Muscle layer of duodenum (tissue), 2 donors: ENCODE measurements at regions not wholly inside any gene's neighbourhood (a gene's known extent, or its start where the extent isn't known, plus 50 kb on each side); places are given as distances from the start of the nearest gene placed in this dataset.
"Not testable (repeated sequence)": the region's sequence is repeated elsewhere in the genome, so short reads cannot be mapped to it uniquely, and the experiment has no call there.

ENCODE experiments used
- H3K27ac ChIP-seq: one replicate; pipeline ENCODE4 v1.7.0; 2013; ENCODE audit warnings: mild to moderate bottlenecking, low read length
- H3K27me3 ChIP-seq: one replicate; pipeline ENCODE4 v1.7.0; 2013; ENCODE audit warnings: low read depth, mild to moderate bottlenecking, control low read depth, low read length
- H3K36me3 ChIP-seq, 2 donors: one replicate each; pipeline ENCODE4 v1.7.0; 2013; ENCODE audit warnings: low read length in 2 of 2, control low read depth in 1 of 2, mild to moderate bottlenecking in 1 of 2; ENCODE audit not compliant: insufficient read depth in 2 of 2, control insufficient read depth in 1 of 2
- H3K4me1 ChIP-seq, 2 donors: one replicate each; pipeline ENCODE4 v1.7.0; 2013; ENCODE audit warnings: low read length in 2 of 2, mild to moderate bottlenecking in 2 of 2, control low read depth in 1 of 2, moderate library complexity in 1 of 2; ENCODE audit not compliant: insufficient read depth in 2 of 2, control insufficient read depth in 1 of 2
- H3K4me3 ChIP-seq, 2 donors: one replicate each; pipeline ENCODE4 v1.7.0; 2013; ENCODE audit warnings: low read length in 2 of 2, low read depth in 1 of 2, mild to moderate bottlenecking in 1 of 2
- H3K9me3 ChIP-seq, 2 donors: one replicate each; pipeline ENCODE4 v1.7.0; 2013; ENCODE audit warnings: low read length in 2 of 2, control low read depth in 1 of 2, mild to moderate bottlenecking in 1 of 2; ENCODE audit not compliant: control insufficient read depth in 1 of 2
- donor health status: healthy.

DNA sequence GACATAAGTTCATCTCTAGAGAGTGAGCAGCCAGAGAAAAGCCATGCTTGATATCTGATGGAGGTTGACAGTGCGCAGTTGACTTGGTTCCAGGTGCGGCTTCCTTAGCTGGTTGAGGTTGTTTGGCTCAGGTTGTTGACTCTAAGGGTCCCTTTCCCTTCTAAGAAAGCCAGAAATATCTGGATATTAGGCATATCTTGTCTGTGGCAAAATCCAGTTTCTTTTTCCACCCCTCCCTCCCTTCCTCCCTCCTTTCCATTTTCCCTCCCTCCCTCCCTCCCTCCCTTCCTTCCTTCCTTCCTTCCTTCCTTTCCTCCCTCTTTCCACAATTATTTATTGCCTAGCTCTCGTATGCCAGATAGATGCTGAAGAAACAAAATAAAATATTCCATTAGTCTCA is 82.6 kb upstream of the TNP1 start:
- H3K27ac ChIP-seq: no peak overlapping the region
- H3K4me3 ChIP-seq: no peak overlapping the region
- peaks cover 0 to 2% of the 10 kb centered on the region in 2 donors for H3K4me1 ChIP-seq
- H3K9me3 ChIP-seq: no peaks in the 10 kb centered on the region
- no peaks in the 10 kb centered on the region for H3K36me3 ChIP-seq
- H3K27me3 ChIP-seq: no peaks in the 10 kb centered on the region

DNA sequence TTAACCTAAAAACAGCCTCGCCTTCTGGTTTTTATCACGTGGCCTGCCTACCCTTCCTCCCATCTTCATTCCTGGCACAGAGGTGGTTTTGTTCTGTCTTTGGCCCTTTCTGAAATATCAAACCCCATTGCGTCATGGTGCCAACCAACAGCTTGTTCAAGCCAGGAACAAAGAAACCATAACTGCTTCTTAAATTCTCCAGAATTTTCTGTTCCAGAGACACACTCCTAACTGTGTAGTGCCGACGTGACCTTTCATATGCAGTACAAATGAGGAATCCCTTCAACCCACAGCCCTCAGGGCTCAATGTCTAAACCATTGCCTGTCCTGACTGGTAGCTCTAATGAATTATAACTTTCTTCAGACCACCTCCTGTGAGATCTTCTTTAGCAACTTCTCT is 82.2 kb upstream of the TNP1 start:
- H3K4me1 ChIP-seq: peaks cover 0 to 7% of the 10 kb centered on the region in 2 donors
- no peaks in the 10 kb centered on the region for H3K36me3 ChIP-seq
- no peak overlapping the region for H3K27ac ChIP-seq
- H3K27me3 ChIP-seq: no peaks in the 10 kb centered on the region
- no peaks in the 10 kb centered on the region for H3K9me3 ChIP-seq
- H3K4me3 ChIP-seq: no peak overlapping the region

DNA sequence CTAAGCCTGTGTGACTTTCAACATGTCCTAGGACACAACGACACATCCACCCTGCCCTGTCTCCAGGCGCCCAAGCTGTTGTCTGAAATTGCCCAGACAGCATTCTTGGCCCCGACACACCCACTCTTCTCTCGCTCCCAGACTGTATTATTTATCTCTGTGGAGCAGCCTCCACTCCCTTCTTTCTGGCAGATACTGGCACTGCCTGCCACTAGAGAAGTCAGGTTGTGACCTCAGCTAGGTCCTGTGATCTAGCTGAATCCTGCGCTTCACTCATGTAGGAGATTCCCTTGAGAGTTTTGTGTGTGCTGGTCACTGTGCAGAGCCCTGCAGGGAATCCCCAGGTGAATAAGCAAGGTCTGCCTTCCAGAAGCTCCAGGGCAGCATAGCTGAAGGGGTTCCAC is 77.1 kb upstream of the TNP1 start:
- Histone ChIP-seq H3K4me3 (no peak overlapping the region), H3K4me1 (peaks cover 0 to 10% of the 10 kb centered on the region in 2 donors), H3K9me3 (no peaks in the 10 kb centered on the region), H3K27me3 (no peaks in the 10 kb centered on the region), H3K36me3 (no peaks in the 10 kb centered on the region), H3K27ac (no peak overlapping the region)

DNA sequence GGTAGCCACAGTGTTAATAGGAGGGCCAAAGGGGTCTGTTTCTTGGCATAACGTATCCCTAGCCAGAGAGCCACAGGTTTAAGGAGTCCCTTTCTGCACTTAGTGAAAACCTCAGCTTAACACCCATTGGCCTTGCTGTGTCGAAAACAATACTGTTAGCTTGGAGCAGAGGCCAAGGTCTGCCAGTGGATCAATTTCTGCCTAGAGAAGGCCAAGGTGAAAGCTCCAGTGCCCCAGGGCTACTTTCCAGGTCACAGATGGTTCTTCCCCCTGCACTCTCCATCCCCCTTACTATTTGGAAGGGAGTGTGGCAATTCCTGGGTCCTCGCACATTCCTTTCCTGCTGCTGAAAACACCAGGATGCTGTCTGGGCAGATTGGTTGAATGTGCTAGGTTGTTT is 74.8 kb upstream of the TNP1 start:
- Histone ChIP-seq H3K36me3 (no peaks in the 10 kb centered on the region), H3K27me3 (no peaks in the 10 kb centered on the region), H3K4me3 (no peak overlapping the region), H3K27ac (no peak overlapping the region), H3K4me1 (peaks cover 0 to 10% of the 10 kb centered on the region in 2 donors), H3K9me3 (no peaks in the 10 kb centered on the region)

DNA sequence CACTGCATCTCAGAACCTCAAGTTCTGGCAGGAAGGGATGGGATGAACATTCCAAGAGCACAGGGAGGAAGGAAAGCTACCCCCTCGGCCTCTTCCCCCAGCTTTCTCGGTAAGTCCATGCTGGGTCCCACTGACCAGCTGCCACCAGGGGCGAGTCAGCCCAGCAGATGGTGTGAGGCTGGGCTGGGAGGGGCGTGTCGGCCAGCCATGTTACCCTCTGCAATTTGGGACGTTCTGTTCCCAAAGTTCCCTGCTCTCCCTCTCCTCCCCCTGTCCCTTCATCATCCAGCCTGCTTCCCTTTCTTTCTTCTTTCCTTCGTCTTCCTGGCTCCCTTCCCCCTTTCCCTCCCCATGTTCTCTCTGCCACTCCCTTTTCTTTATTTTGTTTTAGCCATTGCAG is 74.3 kb upstream of the TNP1 start:
- no peaks in the 10 kb centered on the region for H3K9me3 ChIP-seq

DNA sequence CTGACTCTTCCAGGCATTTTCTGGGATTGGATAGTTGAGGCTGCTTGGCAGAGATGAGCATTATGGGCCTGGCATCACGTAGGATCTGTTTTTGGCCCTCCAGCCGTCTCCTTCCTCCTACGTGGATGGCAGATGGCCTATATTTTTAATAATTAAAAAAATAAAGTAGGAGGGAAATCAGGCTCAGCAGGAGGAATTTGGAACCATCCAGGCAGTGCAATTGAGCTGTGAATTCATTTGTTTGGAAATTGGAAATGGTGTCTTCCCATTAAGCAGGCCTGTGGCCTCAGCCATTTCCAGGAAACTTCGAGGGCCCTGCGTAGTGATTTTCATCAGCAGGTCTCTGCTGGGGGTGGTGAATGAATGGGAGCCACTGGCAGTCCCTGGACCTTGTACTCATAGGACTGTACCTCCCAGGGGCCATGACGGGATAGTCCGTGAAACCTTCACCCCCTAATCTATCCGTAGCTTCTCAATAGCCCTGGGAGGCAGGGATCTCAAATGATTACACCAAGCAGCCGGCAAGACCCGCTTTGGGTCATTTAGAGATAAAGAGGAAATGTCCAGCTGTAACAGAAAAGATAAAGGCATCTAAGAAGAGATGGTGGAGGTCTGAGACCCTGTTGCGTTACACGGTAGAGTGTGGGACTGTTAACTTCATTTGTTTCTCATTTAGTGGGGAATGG is 73.1 kb upstream of the TNP1 start:
- Histone ChIP-seq H3K4me1 (peaks cover 0 to 10% of the 10 kb centered on the region in 2 donors), H3K4me3 (no peak overlapping the region), H3K36me3 (no peaks in the 10 kb centered on the region), H3K9me3 (no peaks in the 10 kb centered on the region), H3K27me3 (no peaks in the 10 kb centered on the region), H3K27ac (no peak overlapping the region)

More for the DNA sequence above, 74.3 kb upstream of the TNP1 start:
- Histone ChIP-seq H3K36me3 (no peaks in the 10 kb centered on the region), H3K27ac (no peak overlapping the region), H3K27me3 (no peaks in the 10 kb centered on the region), H3K4me1 (peaks cover 0 to 10% of the 10 kb centered on the region in 2 donors), H3K4me3 (no peak overlapping the region)

DNA sequence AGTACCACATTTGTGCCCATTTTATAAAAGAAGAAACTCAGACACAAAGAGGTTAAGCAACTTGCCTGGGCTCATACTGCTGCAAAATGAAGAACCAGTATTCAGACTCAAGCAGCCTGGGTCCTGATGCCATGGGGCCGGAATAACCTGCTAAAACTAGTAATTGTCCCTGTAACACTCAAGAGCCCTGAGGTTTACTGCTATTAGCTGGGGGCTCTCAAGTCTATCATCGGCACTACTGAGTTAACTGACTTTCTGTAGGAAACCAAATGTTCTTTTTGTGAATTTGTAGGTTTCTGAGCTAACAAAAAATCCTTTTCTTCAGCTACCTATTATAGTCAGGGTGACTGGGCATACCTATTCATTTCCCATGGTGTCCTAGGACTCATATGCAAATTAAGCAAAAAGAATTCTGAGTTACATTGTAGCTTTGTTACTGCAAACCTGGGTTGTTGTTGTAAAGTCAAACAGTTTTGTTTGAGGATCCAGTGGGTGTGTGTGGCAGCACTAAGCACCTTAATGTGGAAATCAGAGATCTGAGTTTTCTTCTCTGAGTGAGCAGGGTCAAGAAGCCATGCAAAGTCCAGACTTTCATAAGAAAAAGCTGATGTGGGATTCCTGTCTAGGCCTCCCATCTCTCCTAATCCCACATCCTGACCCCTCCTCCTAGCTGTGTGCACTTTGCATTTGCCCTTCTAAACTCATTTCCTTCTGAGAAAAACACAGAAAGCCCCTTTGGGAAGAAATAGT is 72.4 kb upstream of the TNP1 start:
- Histone ChIP-seq H3K4me3 (no peak overlapping the region), H3K4me1 (peaks cover 0 to 6% of the 10 kb centered on the region in 2 donors), H3K27ac (no peak overlapping the region), H3K27me3 (no peaks in the 10 kb centered on the region), H3K9me3 (no peaks in the 10 kb centered on the region), H3K36me3 (no peaks in the 10 kb centered on the region)

DNA sequence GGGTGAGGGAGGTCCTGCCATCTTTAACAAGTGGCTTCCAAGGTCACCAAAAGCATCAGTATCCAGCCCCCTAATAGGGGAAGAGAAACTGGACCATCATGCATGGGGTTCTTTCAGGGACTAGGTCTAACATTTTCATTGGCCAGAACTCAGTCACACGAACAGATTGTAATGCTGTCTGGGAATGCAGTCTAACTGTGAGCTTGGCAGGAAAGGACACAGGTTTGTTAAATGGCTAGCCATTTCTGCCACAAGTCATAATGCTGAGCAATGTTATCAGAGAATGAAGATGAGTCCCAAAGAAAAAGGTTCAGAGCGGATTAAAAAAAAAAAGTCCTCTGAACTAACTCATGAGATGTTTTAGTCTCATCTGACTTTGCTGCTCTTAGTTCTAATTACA is 70.9 kb upstream of the TNP1 start:
- H3K9me3 ChIP-seq: no peaks in the 10 kb centered on the region
- H3K4me1 ChIP-seq: no peaks in the 10 kb centered on the region
- H3K27me3 ChIP-seq: no peaks in the 10 kb centered on the region
- no peaks in the 10 kb centered on the region for H3K36me3 ChIP-seq
- H3K4me3 ChIP-seq: no peak overlapping the region
- H3K27ac ChIP-seq: no peak overlapping the region

DNA sequence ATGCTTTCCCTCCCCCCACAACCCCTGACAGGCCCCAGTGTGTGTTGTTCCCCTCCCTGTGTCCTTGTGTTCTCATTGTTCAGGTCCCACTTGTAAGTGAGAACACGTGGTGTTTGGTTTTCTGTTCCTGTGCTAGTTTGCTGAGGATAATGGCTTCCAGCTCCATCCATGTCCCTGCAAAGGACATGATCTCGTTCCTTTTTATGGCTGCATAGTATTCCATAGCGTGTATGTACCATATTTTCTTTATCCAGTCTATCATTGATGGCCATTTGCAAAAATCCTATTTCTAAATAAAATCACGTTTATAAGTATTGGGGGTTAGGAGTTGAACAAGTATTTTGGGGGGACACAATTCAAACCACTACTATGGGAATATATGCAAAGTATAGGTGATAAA is 69.5 kb upstream of the TNP1 start:
- H3K27me3 ChIP-seq, H3K9me3 ChIP-seq, H3K4me1 ChIP-seq, H3K27ac ChIP-seq, H3K4me3 ChIP-seq, H3K36me3 ChIP-seq: not testable (repeated sequence)

DNA sequence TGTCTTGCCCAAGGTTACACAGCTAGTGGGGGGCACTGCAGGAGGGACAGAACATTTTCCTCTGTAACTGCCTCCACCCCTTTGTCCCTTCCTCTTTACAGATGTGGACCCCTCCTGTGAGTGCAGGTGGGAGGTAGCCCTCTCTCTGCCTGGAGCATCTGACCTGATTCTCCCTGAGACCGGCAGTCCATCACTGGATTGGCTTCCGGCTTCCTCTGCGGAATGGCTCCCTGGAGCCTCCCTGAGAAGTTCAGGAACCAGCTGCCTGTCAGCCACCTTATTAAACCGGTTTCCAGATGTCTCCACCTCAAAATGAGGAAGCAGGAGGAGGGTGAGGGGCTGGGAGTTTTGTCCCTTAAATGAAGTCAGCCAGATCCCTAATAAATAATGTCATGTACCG is 67.3 kb upstream of the TNP1 start:
- Histone ChIP-seq H3K4me3 (no peak overlapping the region), H3K36me3 (no peaks in the 10 kb centered on the region), H3K4me1 (no peaks in the 10 kb centered on the region), H3K27ac (no peak overlapping the region), H3K9me3 (no peaks in the 10 kb centered on the region), H3K27me3 (no peaks in the 10 kb centered on the region)

DNA sequence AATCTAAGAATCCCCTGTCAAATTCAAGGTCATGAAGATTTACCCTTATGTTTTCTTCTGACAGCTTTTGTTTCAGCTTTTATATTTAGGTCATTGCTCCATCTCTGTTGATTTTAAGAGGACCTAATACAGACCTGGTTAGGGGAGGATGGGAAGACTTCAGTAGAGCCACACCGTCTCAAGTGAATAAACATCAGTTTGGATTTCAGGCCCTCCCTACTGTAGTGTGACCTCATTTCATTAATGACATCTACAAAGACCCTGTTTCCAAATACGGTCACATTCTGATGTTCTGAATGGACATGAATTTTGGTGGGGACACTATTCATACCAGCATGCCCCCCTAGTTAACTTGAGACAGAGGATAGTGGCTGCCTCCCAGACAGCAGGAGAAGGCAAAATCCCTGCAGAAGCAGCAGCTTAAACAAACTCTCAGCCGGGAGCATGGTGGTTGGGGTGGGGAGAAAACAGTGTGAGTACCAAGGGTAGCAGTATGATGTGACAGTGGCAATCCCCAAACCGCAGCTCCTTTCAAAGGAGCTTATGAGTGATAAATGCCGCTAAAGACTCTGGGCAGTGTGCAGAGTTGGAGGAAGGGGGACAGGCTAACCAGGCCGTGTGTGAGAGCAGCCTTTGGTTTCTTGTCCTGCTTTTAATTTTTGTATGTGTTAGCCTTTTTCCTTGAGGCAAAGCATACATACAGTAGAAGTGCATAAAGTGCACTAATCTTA is 65.9 kb upstream of the TNP1 start:
- H3K27ac ChIP-seq: no peak overlapping the region
- no peaks in the 10 kb centered on the region for H3K4me1 ChIP-seq
- no peaks in the 10 kb centered on the region for H3K9me3 ChIP-seq
- no peaks in the 10 kb centered on the region for H3K27me3 ChIP-seq
- H3K36me3 ChIP-seq: no peaks in the 10 kb centered on the region
- H3K4me3 ChIP-seq: no peak overlapping the region
